Activated CD4-positive, alpha-beta memory T cell treated with anti-CD3 and anti-CD28 coated beads, Interleukin-2, amount 10 ng/mL, durations not matched to agents 7 days and 5 days (primary cell): ENCODE measurements at regions not wholly inside any gene's neighbourhood (a gene's known extent, or its start where the extent isn't known, plus 50 kb on each side); places are given as distances from the start of the nearest gene placed in this dataset.

Source experiments
- CTCF ChIA-PET: fragments of 350-600 bp; sonication (Branson Sonifier 250); formaldehyde crosslinking; loops from one replicate; lab custom pipeline; 2021; ENCODE audit warnings: antibody characterized with exemption, inconsistent platforms; lab: Charles Lee
- POLR2A ChIA-PET: fragments of 350-600 bp; sonication (Branson Sonifier 250); formaldehyde crosslinking; loops from one replicate; lab custom pipeline; 2021; ENCODE audit warnings: antibody characterized with exemption; lab: Charles Lee
- DNase-seq: peaks from one replicate; pipeline ENCODE4 v3.0.0-alpha.2; 2020
- H3K27ac Mint-ChIP-seq: one replicate; pipeline ENCODE4 v1.8.0; 2021; ENCODE audit warnings: mild to moderate bottlenecking, mixed read lengths
- H3K27me3 Mint-ChIP-seq: one replicate; pipeline ENCODE4 v1.8.0; 2021; ENCODE audit warnings: mixed read lengths
- H3K36me3 Mint-ChIP-seq: one replicate; pipeline ENCODE4 v1.8.0; 2021; ENCODE audit warnings: low read depth, mixed read lengths
- H3K4me1 Mint-ChIP-seq: one replicate; pipeline ENCODE4 v1.8.0; 2021; ENCODE audit warnings: mixed read lengths
- H3K4me3 Mint-ChIP-seq: one replicate; pipeline ENCODE4 v1.8.0; 2021; ENCODE audit warnings: mild to moderate bottlenecking, mixed read lengths
- H3K9me3 Mint-ChIP-seq: one replicate; pipeline ENCODE4 v1.8.0; 2021; ENCODE audit warnings: mixed read lengths

GRCh38 chr14:86430853-86431252 is 900.9 kb downstream of the FLRT2 start:
- DNase-seq, result no peak
- no peaks in the 10 kb centered on the region for H3K36me3 Mint-ChIP-seq
- H3K9me3 Mint-ChIP-seq, result peaks cover 6% of the 10 kb centered on the region
- ChIA-PET POLR2A (no interaction called here), CTCF (no interaction called here)
- no peak overlapping the region for H3K4me3 Mint-ChIP-seq
- no peak overlapping the region for H3K27ac Mint-ChIP-seq
- no peaks in the 10 kb centered on the region for H3K4me1 Mint-ChIP-seq
- no peaks in the 10 kb centered on the region for H3K27me3 Mint-ChIP-seq

- no peak overlapping the region for H3K4me3 Mint-ChIP-seq
- no peaks in the 10 kb centered on the region for H3K36me3 Mint-ChIP-seq
- H3K9me3 Mint-ChIP-seq, result peaks cover 2% of the 10 kb centered on the region
- H3K27ac Mint-ChIP-seq, result no peak overlapping the region
- H3K4me1 Mint-ChIP-seq, result no peaks in the 10 kb centered on the region
- ChIA-PET POLR2A (no interaction called here), CTCF (no interaction called here)
- DNase-seq, result no peak
- H3K27me3 Mint-ChIP-seq, result no peaks in the 10 kb centered on the region
These were observed 893.3 kb downstream of the FLRT2 start for GRCh38 chr14:86423214-86423613.

- H3K4me1 Mint-ChIP-seq, result no peaks in the 10 kb centered on the region
- no peak for DNase-seq
- H3K27me3 Mint-ChIP-seq, result no peaks in the 10 kb centered on the region
- H3K36me3 Mint-ChIP-seq, result no peaks in the 10 kb centered on the region
- no peak overlapping the region for H3K27ac Mint-ChIP-seq
- no peaks in the 10 kb centered on the region for H3K9me3 Mint-ChIP-seq
- ChIA-PET POLR2A (no interaction called here), CTCF (no interaction called here)
- no peak overlapping the region for H3K4me3 Mint-ChIP-seq
These were observed 890.2 kb downstream of the FLRT2 start for GRCh38 chr14:86420131-86420530.

- Mint-ChIP-seq H3K36me3 (no peaks in the 10 kb centered on the region), H3K9me3 (peaks cover 2% of the 10 kb centered on the region), H3K4me1 (no peaks in the 10 kb centered on the region), H3K4me3 (no peak overlapping the region), H3K27ac (no peak overlapping the region), H3K27me3 (no peaks in the 10 kb centered on the region)
- DNase-seq, result no peak
- POLR2A ChIA-PET, result no interaction called here
- CTCF ChIA-PET, result no interaction called here
These were observed 884.2 kb downstream of the FLRT2 start for GRCh38 chr14:86414146-86414545.

- POLR2A ChIA-PET, result no interaction called here
- CTCF ChIA-PET, result no interaction called here
These were observed 875.2 kb downstream of the FLRT2 start for GRCh38 chr14:86404989-86405649.

GRCh38 chr14:86404425-86404824 is 874.5 kb downstream of the FLRT2 start:
- Mint-ChIP-seq H3K27me3 (no peaks in the 10 kb centered on the region), H3K27ac (no peak overlapping the region)
- POLR2A ChIA-PET, result no interaction called here

More at GRCh38 chr14:86404989-86405649, 875.2 kb downstream of the FLRT2 start:
- H3K9me3 Mint-ChIP-seq, result peaks cover 3% of the 10 kb centered on the region
- no peaks in the 10 kb centered on the region for H3K36me3 Mint-ChIP-seq
- H3K27me3 Mint-ChIP-seq, result no peaks in the 10 kb centered on the region
- DNase-seq, result no peak
- H3K27ac Mint-ChIP-seq, result no peak overlapping the region
- no peak overlapping the region for H3K4me3 Mint-ChIP-seq
- no peaks in the 10 kb centered on the region for H3K4me1 Mint-ChIP-seq

GRCh38 chr14:86402545-86402944 is 872.6 kb downstream of the FLRT2 start:
- peaks cover 3% of the 10 kb centered on the region for H3K9me3 Mint-ChIP-seq
- no peak overlapping the region for H3K4me3 Mint-ChIP-seq
- DNase-seq, result no peak
- H3K27me3 Mint-ChIP-seq, result no peaks in the 10 kb centered on the region
- no peaks in the 10 kb centered on the region for H3K4me1 Mint-ChIP-seq
- no peak overlapping the region for H3K27ac Mint-ChIP-seq
- ChIA-PET POLR2A (interaction anchor here (0.8 kb wide), 1 partner anchor 457 kb away, joined by 3 read pairs; no protein-coding TSS in a partner anchor), CTCF (no interaction called here)
- H3K36me3 Mint-ChIP-seq, result no peaks in the 10 kb centered on the region

More at GRCh38 chr14:86404425-86404824, 874.5 kb downstream of the FLRT2 start:
- no peak for DNase-seq
- Mint-ChIP-seq H3K4me1 (no peaks in the 10 kb centered on the region), H3K9me3 (peaks cover 3% of the 10 kb centered on the region), H3K4me3 (no peak overlapping the region), H3K36me3 (no peaks in the 10 kb centered on the region)
- CTCF ChIA-PET, result no interaction called here

GRCh38 chr14:86391085-86391484 is 861.1 kb downstream of the FLRT2 start:
- Mint-ChIP-seq H3K27me3 (no peaks in the 10 kb centered on the region), H3K27ac (no peak overlapping the region), H3K4me3 (no peak overlapping the region), H3K4me1 (no peaks in the 10 kb centered on the region), H3K9me3 (peaks cover 12% of the 10 kb centered on the region), H3K36me3 (no peaks in the 10 kb centered on the region)
- CTCF ChIA-PET, result no interaction called here
- no peak for DNase-seq
- POLR2A ChIA-PET, result no interaction called here

- Mint-ChIP-seq H3K9me3 (peaks cover 8% of the 10 kb centered on the region), H3K4me1 (no peaks in the 10 kb centered on the region), H3K27ac (no peak overlapping the region), H3K36me3 (no peaks in the 10 kb centered on the region), H3K4me3 (no peak overlapping the region), H3K27me3 (no peaks in the 10 kb centered on the region)
- ChIA-PET POLR2A (no interaction called here), CTCF (no interaction called here)
- no peak for DNase-seq
These were observed 858.3 kb downstream of the FLRT2 start for GRCh38 chr14:86388216-86388615.

GRCh38 chr14:86373886-86374285 is 843.9 kb downstream of the FLRT2 start:
- Mint-ChIP-seq H3K4me3 (no peak overlapping the region), H3K27me3 (no peaks in the 10 kb centered on the region), H3K27ac (no peak overlapping the region), H3K9me3 (peaks cover 22% of the 10 kb centered on the region), H3K4me1 (no peaks in the 10 kb centered on the region), H3K36me3 (no peaks in the 10 kb centered on the region)
- ChIA-PET CTCF (no interaction called here), POLR2A (no interaction called here)
- DNase-seq, result no peak

- Mint-ChIP-seq H3K4me1 (no peaks in the 10 kb centered on the region), H3K4me3 (no peak overlapping the region), H3K36me3 (no peaks in the 10 kb centered on the region), H3K9me3 (peaks cover 22% of the 10 kb centered on the region), H3K27me3 (no peaks in the 10 kb centered on the region), H3K27ac (no peak overlapping the region)
- ChIA-PET CTCF (no interaction called here), POLR2A (no interaction called here)
- no peak for DNase-seq
These were observed 842.5 kb downstream of the FLRT2 start for GRCh38 chr14:86372402-86372801.

GRCh38 chr14:86364634-86365033 is 834.7 kb downstream of the FLRT2 start:
- Mint-ChIP-seq H3K4me3 (no peak overlapping the region), H3K27ac (no peak overlapping the region), H3K4me1 (no peaks in the 10 kb centered on the region), H3K36me3 (no peaks in the 10 kb centered on the region), H3K27me3 (no peaks in the 10 kb centered on the region), H3K9me3 (peaks cover 2% of the 10 kb centered on the region)
- POLR2A ChIA-PET, result no interaction called here
- CTCF ChIA-PET, result no interaction called here
- DNase-seq, result no peak

GRCh38 chr14:86363576-86363975 is 833.6 kb downstream of the FLRT2 start:
- H3K9me3 Mint-ChIP-seq, result peaks cover 2% of the 10 kb centered on the region

GRCh38 chr14:86363047-86363446 is 833.1 kb downstream of the FLRT2 start:
- Mint-ChIP-seq H3K4me3 (no peak overlapping the region), H3K4me1 (no peaks in the 10 kb centered on the region), H3K27me3 (no peaks in the 10 kb centered on the region), H3K9me3 (peaks cover 2% of the 10 kb centered on the region), H3K27ac (no peak overlapping the region), H3K36me3 (no peaks in the 10 kb centered on the region)
- CTCF ChIA-PET, result no interaction called here
- DNase-seq, result no peak
- POLR2A ChIA-PET, result no interaction called here

More at GRCh38 chr14:86363576-86363975, 833.6 kb downstream of the FLRT2 start:
- CTCF ChIA-PET, result no interaction called here
- no peak for DNase-seq
- Mint-ChIP-seq H3K4me3 (no peak overlapping the region), H3K27me3 (no peaks in the 10 kb centered on the region), H3K36me3 (no peaks in the 10 kb centered on the region), H3K27ac (no peak overlapping the region), H3K4me1 (no peaks in the 10 kb centered on the region)
- POLR2A ChIA-PET, result no interaction called here
